B cell (primary cell): ENCODE measurements at regions not wholly inside any gene's neighbourhood (a gene's known extent, or its start where the extent isn't known, plus 50 kb on each side); places are given as distances from the start of the nearest gene placed in this dataset.

Experiments
- ATAC-seq: fragments of 200-7000 bp; cut with Tn5 transposase; one replicate; pipeline ENCODE4 v1.10.0; 2021; ENCODE audit warnings: low read depth, mild to moderate bottlenecking, moderate number of reproducible peaks, moderate library complexity
- CTCF ChIA-PET: fragments of 350-600 bp; sonication (Branson Sonifier 250); formaldehyde crosslinking; loops from one replicate; lab custom pipeline; 2021; ENCODE audit warnings: antibody characterized with exemption, inconsistent platforms; lab: Charles Lee
- POLR2A ChIA-PET: fragments of 350-600 bp; sonication (Branson Sonifier 250); formaldehyde crosslinking; loops from one replicate; lab custom pipeline; 2021; ENCODE audit warnings: antibody characterized with exemption; lab: Charles Lee
- DNase-seq: peaks from one replicate; pipeline ENCODE4 v3.0.0; 2013
- H2AFZ ChIP-seq: 2 replicates; pipeline ENCODE4 v1.6.1; 2012; ENCODE audit warnings: mild to moderate bottlenecking, low read depth, low read length; ENCODE audit not compliant: insufficient read depth, poor library complexity, severe bottlenecking
- H3K27ac ChIP-seq, 2 donors: 1 replicate in 1 of 2; 2 replicates in 1 of 2; pipeline ENCODE4 v1.5.1; 2012 to 2013; ENCODE audit warnings: low read length in 2 of 2, mild to moderate bottlenecking in 2 of 2, moderate library complexity in 1 of 2
- H3K27me3 ChIP-seq, 4 experiments: fragments of 200-600 bp in 1 of 4; sonication (generic) in 1 of 4; replicated peaks in 1 of 4; 1 replicate in 2 of 4; 2 replicates in 2 of 4; pipeline versions ENCODE4 v1.6.1 to v1.7.0; 2013 to 2016; ENCODE audit warnings: low read length in 3 of 4, mild to moderate bottlenecking in 2 of 4, mixed read lengths in 1 of 4, moderate library complexity in 1 of 4; ENCODE audit not compliant: insufficient read depth in 4 of 4, control insufficient read depth in 3 of 4; ENCODE audit errors: control extremely low read depth in 1 of 4
- H3K36me3 ChIP-seq, 2 experiments: replicated peaks in 1 of 2; 1 replicate in 1 of 2; 2 replicates in 1 of 2; pipeline versions ENCODE4 v1.6.1 to v1.7.1; 2013; ENCODE audit warnings: low read length in 1 of 2; ENCODE audit not compliant: insufficient read depth in 2 of 2, control insufficient read depth in 1 of 2; ENCODE audit errors: control extremely low read depth in 1 of 2, extremely low read depth in 1 of 2
- H3K4me1 ChIP-seq, 2 donors: fragments of 200-600 bp in 1 of 2; sonication (generic) in 1 of 2; 1 replicate in 1 of 2; 2 replicates in 1 of 2; pipeline versions ENCODE4 v1.5.1 to v1.6.1; 2013 to 2017; ENCODE audit warnings: low read length in 2 of 2; ENCODE audit not compliant: control insufficient read depth in 2 of 2, insufficient read depth in 2 of 2
- H3K4me2 ChIP-seq: replicated peaks from 2 replicates; pipeline ENCODE3; 2012; ENCODE audit warnings: mild to moderate bottlenecking, low read depth, low read length; ENCODE audit not compliant: poor library complexity, severe bottlenecking
- H3K4me3 ChIP-seq, 5 experiments: fragments of 200-600 bp in 1 of 5; sonication (generic) in 1 of 5; 1 replicate in 3 of 5; 2 replicates in 2 of 5; pipeline versions ENCODE4 v1.5.1 to v1.7.0; 2011 to 2016; ENCODE audit warnings: low read length in 4 of 5, mild to moderate bottlenecking in 4 of 5, low read depth in 2 of 5, control low read depth in 1 of 5, moderate library complexity in 1 of 5; ENCODE audit not compliant: insufficient read depth in 1 of 5; ENCODE audit errors: control extremely low read depth in 1 of 5, extremely low read depth in 1 of 5
- H3K79me2 ChIP-seq: fragments of 200-600 bp; sonication (generic); one replicate; pipeline ENCODE4 v1.6.0; 2016; ENCODE audit warnings: low read length; ENCODE audit not compliant: control insufficient read depth, insufficient read depth
- H3K9ac ChIP-seq: fragments of 200-600 bp; sonication (generic); 2 replicates; pipeline ENCODE4 v1.6.1; 2017; ENCODE audit warnings: mild to moderate bottlenecking, low read length, moderate library complexity
- H3K9me3 ChIP-seq, 3 donors: one replicate each; pipeline versions ENCODE4 v1.6.1 to v1.7.1; 2013; ENCODE audit warnings: low read length in 2 of 3; ENCODE audit not compliant: control insufficient read depth in 2 of 3, insufficient read depth in 1 of 3; ENCODE audit errors: control extremely low read depth in 1 of 3
- H4K20me1 ChIP-seq: 2 replicates; pipeline ENCODE4 v1.6.0; 2012; ENCODE audit warnings: mild to moderate bottlenecking, low read length; ENCODE audit not compliant: insufficient read depth, control insufficient read depth, poor library complexity, severe bottlenecking
- H3K27ac Mint-ChIP-seq: one replicate; pipeline ENCODE4 v1.8.0; 2021; ENCODE audit warnings: mixed read lengths
- H3K27me3 Mint-ChIP-seq: one replicate; pipeline ENCODE4 v1.8.0; 2021; ENCODE audit warnings: mixed read lengths
- H3K4me1 Mint-ChIP-seq: one replicate; pipeline ENCODE4 v1.8.0; 2021; ENCODE audit warnings: mixed read lengths
- H3K4me3 Mint-ChIP-seq: one replicate; pipeline ENCODE4 v1.8.0; 2021; ENCODE audit warnings: mixed read lengths
- H3K9me3 Mint-ChIP-seq: one replicate; pipeline ENCODE4 v1.8.0; 2022; ENCODE audit warnings: mixed read lengths; ENCODE audit not compliant: insufficient read depth
- EZH2 ChIP-seq: IDR thresholded peaks from 2 replicates; pipeline ENCODE4 v1.6.1; 2012; ENCODE audit warnings: borderline replicate concordance, low read depth, mild to moderate bottlenecking, moderate library complexity, low read length; ENCODE audit not compliant: insufficient read depth, poor library complexity, severe bottlenecking
- WGBS: methylation state at CpG from one replicate; pipeline ENCODE4 v1.1.5; 2013; ENCODE audit warnings: missing lambda C conversion rate; ENCODE audit not compliant: insufficient coverage; 5-methylcytosine and 5-hydroxymethylcytosine counted together
- intact Hi-C: fragments of 100-400 bp; cut with micrococcal nuclease; formaldehyde crosslinking; loops from one replicate; pipeline ENCODE4 v1.10.0; 2022
- TF ChIP-seq, protein P1 (sequence below): fragments of 200-600 bp; IDR thresholded peaks from one replicate; pipeline ENCODE4 v1.8.0; 2022; ENCODE audit warnings: antibody characterized with exemption, mild to moderate bottlenecking

DNA sequence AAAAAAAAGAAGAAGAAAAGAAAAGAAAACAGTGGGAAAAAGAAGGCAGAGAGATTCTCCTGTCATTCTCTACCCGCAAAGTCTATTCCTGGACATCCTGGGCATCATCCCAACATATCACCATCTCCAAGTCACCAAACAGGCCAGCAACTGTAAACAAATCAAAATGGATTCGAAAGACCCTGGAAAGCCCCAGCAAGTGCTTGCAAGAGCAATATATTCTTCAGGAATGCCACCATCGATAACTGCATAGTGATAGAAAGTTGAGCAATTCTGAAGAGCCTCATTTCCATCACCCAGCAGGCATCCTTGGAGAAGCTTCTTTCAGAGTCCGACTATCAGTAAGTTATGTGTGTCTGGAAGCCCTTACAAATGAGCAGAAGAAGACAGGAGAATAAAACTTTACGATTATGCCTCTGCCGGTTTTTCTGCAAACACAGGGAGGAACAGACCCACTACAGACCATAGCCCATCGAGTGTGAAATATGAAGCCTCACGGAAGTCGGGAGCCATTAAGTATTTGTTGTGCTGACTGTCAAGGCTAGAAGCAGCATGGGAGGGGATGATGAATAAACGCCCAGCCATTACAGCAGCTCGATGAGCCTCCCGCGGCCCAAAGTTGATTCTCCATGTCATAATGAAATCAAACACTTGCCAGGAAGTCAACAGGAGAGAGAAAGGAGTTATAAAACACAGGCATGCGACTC is 64.5 kb upstream of the SEC14L1 start:
- TF ChIP-seq EZH2 = no peak
- TF ChIP-seq, protein P1, sequence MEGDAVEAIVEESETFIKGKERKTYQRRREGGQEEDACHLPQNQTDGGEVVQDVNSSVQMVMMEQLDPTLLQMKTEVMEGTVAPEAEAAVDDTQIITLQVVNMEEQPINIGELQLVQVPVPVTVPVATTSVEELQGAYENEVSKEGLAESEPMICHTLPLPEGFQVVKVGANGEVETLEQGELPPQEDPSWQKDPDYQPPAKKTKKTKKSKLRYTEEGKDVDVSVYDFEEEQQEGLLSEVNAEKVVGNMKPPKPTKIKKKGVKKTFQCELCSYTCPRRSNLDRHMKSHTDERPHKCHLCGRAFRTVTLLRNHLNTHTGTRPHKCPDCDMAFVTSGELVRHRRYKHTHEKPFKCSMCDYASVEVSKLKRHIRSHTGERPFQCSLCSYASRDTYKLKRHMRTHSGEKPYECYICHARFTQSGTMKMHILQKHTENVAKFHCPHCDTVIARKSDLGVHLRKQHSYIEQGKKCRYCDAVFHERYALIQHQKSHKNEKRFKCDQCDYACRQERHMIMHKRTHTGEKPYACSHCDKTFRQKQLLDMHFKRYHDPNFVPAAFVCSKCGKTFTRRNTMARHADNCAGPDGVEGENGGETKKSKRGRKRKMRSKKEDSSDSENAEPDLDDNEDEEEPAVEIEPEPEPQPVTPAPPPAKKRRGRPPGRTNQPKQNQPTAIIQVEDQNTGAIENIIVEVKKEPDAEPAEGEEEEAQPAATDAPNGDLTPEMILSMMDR = no peak
- H3K4me2 ChIP-seq = no peak overlapping the region
- no peaks in the 10 kb centered on the region for H3K9me3 ChIP-seq
- H3K4me1 Mint-ChIP-seq = peaks cover 9% of the 10 kb centered on the region
- no peaks in the 10 kb centered on the region for H4K20me1 ChIP-seq
- peaks cover 6 to 8% of the 10 kb centered on the region in 2 donors for H3K4me1 ChIP-seq
- no peaks in the 10 kb centered on the region for H3K36me3 ChIP-seq
- no peak overlapping the region for H3K4me3 Mint-ChIP-seq
- intact Hi-C loops = no loop called here
- POLR2A ChIA-PET = no interaction called here
- H3K4me3 ChIP-seq = no peak overlapping the region
- peaks cover 42% of the 10 kb centered on the region for H3K27me3 Mint-ChIP-seq
- H3K27ac ChIP-seq = no peak overlapping the region
- H3K9ac ChIP-seq = no peak overlapping the region
- no peak overlapping the region for H2AFZ ChIP-seq
- no peaks in the 10 kb centered on the region for H3K9me3 Mint-ChIP-seq
- CTCF ChIA-PET = interaction anchor here (0.7 kb wide), 1 partner anchor 9 kb away, joined by 3 read pairs; no protein-coding TSS in a partner anchor
- WGBS = 70% methylated on average over 3 of the region's 14 CpGs
- no peak overlapping the region for H3K27ac Mint-ChIP-seq
- peaks cover 0 to 10% (median 2%) of the 10 kb centered on the region in 4 experiments for H3K27me3 ChIP-seq
- H3K79me2 ChIP-seq = no peaks in the 10 kb centered on the region
- ATAC-seq = no peak
- DNase-seq = no peak

DNA sequence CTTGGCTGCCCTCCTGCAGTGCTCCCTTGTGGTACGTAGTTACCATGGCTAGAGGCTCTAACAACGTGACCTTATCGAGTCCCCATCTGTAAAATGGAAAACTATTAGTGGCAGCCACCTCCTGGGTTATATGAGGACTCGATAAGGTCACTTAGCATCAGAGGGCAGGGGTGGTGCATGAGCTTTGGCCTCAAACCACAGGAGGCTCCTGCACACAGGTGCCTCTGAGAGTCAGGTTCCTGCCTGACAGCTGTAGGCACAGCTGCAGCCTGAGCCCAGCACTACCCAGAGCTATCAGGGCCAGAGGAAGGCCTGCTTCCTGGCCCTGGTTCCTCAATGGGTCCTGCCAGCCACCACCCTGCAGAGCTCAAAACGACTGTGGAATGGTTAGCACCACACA is 57.2 kb upstream of the SEC14L1 start:
- Histone ChIP-seq H2AFZ (no peak overlapping the region), H3K4me2 (no peak overlapping the region), H3K79me2 (peaks cover 6% of the 10 kb centered on the region), H3K9ac (no peak overlapping the region), H3K4me1 (peaks cover 20 to 24% of the 10 kb centered on the region in 2 donors), H4K20me1 (no peaks in the 10 kb centered on the region), H3K27ac (no peak overlapping the region), H3K27me3 (peaks cover 0 to 16% (median 0%) of the 10 kb centered on the region in 4 experiments), H3K4me3 (no peak overlapping the region), H3K9me3 (peaks cover 0 to 14% (median 0%) of the 10 kb centered on the region in 3 donors), H3K36me3 (no peaks in the 10 kb centered on the region)
- DNase-seq = no peak
- POLR2A ChIA-PET = no interaction called here
- Mint-ChIP-seq H3K4me3 (no peak overlapping the region), H3K27me3 (peaks cover 14% of the 10 kb centered on the region), H3K27ac (no peak overlapping the region), H3K4me1 (peaks cover 19% of the 10 kb centered on the region), H3K9me3 (no peaks in the 10 kb centered on the region)
- TF ChIP-seq, protein P1 = no peak
- TF ChIP-seq EZH2 = no peak
- WGBS = 11% methylated on average over 2 of the region's 5 CpGs
- CTCF ChIA-PET = interaction anchor here (0.6 to 1.9 kb wide), 2 partner anchors 216 to 418 kb away, joined by 3 to 9 read pairs; partner anchors contain the start of gene MGAT5B
- no peak for ATAC-seq
- intact Hi-C loops = loop anchor here (10.0 kb wide), 1 partner anchor 371 kb away; no protein-coding TSS in a partner anchor
